ENCODE measurements at regions not wholly inside any gene's neighbourhood (a gene's known extent, or its start where the extent isn't known, plus 50 kb on each side); places are given as distances from the start of the nearest gene placed in this dataset.

DNA sequence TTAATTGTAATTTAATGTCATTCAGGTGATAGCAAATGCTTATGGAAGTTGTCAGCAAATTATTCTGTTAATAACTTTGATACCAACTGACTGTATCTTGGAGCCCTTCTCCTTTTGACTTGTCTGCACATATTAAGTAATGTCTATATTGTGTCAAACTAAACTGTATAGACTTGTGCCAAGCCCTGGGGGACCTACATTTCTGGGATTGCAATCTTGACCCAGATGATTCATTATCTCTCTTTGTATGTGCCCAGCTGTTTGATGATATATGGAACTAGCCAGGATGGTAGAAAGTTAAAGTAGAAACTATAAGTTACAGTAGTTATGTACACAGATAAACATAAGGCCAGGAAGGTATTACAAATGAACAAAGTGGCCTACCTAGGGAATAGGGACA is 402.8 kb upstream of the RARB start:
- H3K4me1 ChIP-seq (ENCODE audit: control insufficient read depth, insufficient read depth, low read length), result no peaks in the 10 kb centered on the region
- ChIA-PET CTCF (no interaction called here), POLR2A (no interaction called here)
- no peaks in the 10 kb centered on the region for H3K36me3 ChIP-seq (ENCODE audit: control insufficient read depth in 2 of 2, insufficient read depth in 1 of 2, low read length in 2 of 2)
- no peaks in the 10 kb centered on the region for H3K9me3 ChIP-seq (ENCODE audit: control insufficient read depth, insufficient read depth, low read depth, low read length)
- H3K4me3 ChIP-seq (ENCODE audit: low read depth, low read length), result no peak overlapping the region
- H3K27ac ChIP-seq (ENCODE audit: extremely low read depth, low read depth, low read length), result no peak overlapping the region
- TF ChIP-seq ZBTB20 (tag by site-specific recombination; IDR thresholded peaks at IDR 0.05), result no peak
- TF ChIP-seq ZNF239 (tag by site-specific recombination; IDR thresholded peaks at IDR 0.05), result no peak
- no peak for TF ChIP-seq ZNF433 (tag by site-specific recombination; IDR thresholded peaks at IDR 0.05; ENCODE audit: low read depth)

DNA sequence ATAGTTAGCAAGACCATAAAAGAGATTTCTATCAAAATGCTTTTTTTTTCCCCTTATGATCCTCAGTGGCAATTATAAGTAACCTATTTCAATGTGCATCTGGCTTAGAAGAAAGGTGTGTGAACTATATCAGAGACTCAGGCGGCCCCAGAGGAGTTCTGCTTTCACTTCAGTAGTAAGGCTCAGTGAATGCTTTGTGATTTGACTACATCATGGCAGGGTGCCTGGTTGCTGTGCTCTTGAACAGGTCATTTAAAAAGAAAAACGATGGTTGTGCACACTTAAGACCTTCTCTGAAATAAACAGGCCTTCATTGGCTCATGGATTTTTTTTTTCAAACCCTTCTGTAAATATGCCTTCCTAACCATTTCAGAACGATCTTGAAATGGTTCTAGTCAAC is 400.4 kb upstream of the RARB start:
- H3K27ac ChIP-seq (ENCODE audit: extremely low read depth, low read depth, low read length), result no peak overlapping the region
- CTCF ChIA-PET, result interaction anchor here (0.7 kb wide), 1 partner anchor 352 kb away, joined by 3 read pairs; no protein-coding TSS in a partner anchor
- no peaks in the 10 kb centered on the region for H3K4me1 ChIP-seq (ENCODE audit: control insufficient read depth, insufficient read depth, low read length)
- no peak for TF ChIP-seq ZNF302 (tag by site-specific recombination; IDR thresholded peaks at IDR 0.05; ENCODE audit: low read depth)
- TF ChIP-seq ZNF610 (tag by site-specific recombination; IDR thresholded peaks at IDR 0.05; ENCODE audit: borderline replicate concordance), result no peak
- TF ChIP-seq ZIC2 (tag by site-specific recombination; IDR thresholded peaks at IDR 0.05), result no peak
- TF ChIP-seq ZNF629 (tag by site-specific recombination; IDR thresholded peaks at IDR 0.05), result no peak
- TF ChIP-seq SETDB1 (IDR thresholded peaks at IDR 0.05; ENCODE audit: insufficient read length, low read length), result no peak
- no peak for TF ChIP-seq BCL11A (tag by site-specific recombination; IDR thresholded peaks at IDR 0.05; ENCODE audit: low read depth)
- TF ChIP-seq ZNF169 (tag by site-specific recombination; IDR thresholded peaks at IDR 0.05), result no peak
- no peak for TF ChIP-seq ZNF16 (tag by site-specific recombination; IDR thresholded peaks at IDR 0.05; ENCODE audit: low read depth)
- no peak for TF ChIP-seq ZNF555 (tag by site-specific recombination; conservative IDR thresholded peaks at IDR 0.05)
- TF ChIP-seq, protein P1, sequence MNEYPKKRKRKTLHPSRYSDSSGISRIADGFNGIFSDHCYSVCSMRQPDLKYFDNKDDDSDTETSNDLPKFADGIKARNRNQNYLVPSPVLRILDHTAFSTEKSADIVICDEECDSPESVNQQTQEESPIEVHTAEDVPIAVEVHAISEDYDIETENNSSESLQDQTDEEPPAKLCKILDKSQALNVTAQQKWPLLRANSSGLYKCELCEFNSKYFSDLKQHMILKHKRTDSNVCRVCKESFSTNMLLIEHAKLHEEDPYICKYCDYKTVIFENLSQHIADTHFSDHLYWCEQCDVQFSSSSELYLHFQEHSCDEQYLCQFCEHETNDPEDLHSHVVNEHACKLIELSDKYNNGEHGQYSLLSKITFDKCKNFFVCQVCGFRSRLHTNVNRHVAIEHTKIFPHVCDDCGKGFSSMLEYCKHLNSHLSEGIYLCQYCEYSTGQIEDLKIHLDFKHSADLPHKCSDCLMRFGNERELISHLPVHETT (tag by site-specific recombination; IDR thresholded peaks at IDR 0.05), result no peak
- H3K9me3 ChIP-seq (ENCODE audit: control insufficient read depth, insufficient read depth, low read depth, low read length), result no peaks in the 10 kb centered on the region
- no peak overlapping the region for H3K4me3 ChIP-seq (ENCODE audit: low read depth, low read length)
- H3K36me3 ChIP-seq (ENCODE audit: control insufficient read depth in 2 of 2, insufficient read depth in 1 of 2, low read length in 2 of 2), result no peaks in the 10 kb centered on the region
- POLR2A ChIA-PET, result no interaction called here

DNA sequence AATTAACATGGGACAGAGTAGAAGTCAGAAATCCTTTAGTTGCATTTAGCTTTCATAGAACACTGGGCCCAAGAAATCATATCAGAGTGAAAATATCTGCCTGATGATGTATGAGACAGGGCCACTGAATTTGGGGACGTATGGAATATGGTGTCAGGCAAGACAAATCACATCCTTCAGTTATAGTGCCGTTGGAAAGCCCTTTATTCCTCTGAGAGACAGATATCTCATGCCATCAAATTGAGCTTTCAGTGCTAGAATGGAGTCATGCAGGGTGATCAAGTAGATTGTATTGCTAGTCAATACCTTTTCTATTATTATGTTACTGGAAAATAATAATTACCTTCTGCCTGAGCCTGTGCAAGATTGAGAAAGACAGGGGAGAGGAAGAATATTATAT is 398.2 kb upstream of the RARB start:
- ChIA-PET CTCF (no interaction called here), POLR2A (no interaction called here)
- no peak overlapping the region for H3K27ac ChIP-seq (ENCODE audit: extremely low read depth, low read depth, low read length)

More for the DNA sequence above, 398.2 kb upstream of the RARB start:
- TF ChIP-seq ZNF473 (tag by site-specific recombination; IDR thresholded peaks at IDR 0.05) (no peak), ZNF707 (tag by site-specific recombination; IDR thresholded peaks at IDR 0.05) (no peak), ZNF530 (tag by site-specific recombination; IDR thresholded peaks at IDR 0.05; ENCODE audit: low read depth) (no peak), ZSCAN30 (tag by site-specific recombination; IDR thresholded peaks at IDR 0.05) (no peak), ZNF394 (tag by site-specific recombination; IDR thresholded peaks at IDR 0.05; ENCODE audit: borderline replicate concordance) (no peak), ZFP69B (tag by site-specific recombination; IDR thresholded peaks at IDR 0.05) (no peak), ZNF585B (tag by site-specific recombination; IDR thresholded peaks at IDR 0.05) (no peak), ZSCAN16 (tag by site-specific recombination; IDR thresholded peaks at IDR 0.05) (no peak), HOXA7 (CRISPR knock-in tag; IDR thresholded peaks at IDR 0.05; ENCODE audit: borderline replicate concordance) (no peak), ZBTB20 (tag by site-specific recombination; IDR thresholded peaks at IDR 0.05) (no peak), ZNF670 (tag by site-specific recombination; IDR thresholded peaks at IDR 0.05; ENCODE audit: low read depth) (no peak), ZNF24 (tag by site-specific recombination; IDR thresholded peaks at IDR 0.05) (no peak), ZNF146 (tag by site-specific recombination; IDR thresholded peaks at IDR 0.05) (no peak), KLF16 (tag by site-specific recombination; IDR thresholded peaks at IDR 0.05) (no peak)
- TF ChIP-seq, protein P2, sequence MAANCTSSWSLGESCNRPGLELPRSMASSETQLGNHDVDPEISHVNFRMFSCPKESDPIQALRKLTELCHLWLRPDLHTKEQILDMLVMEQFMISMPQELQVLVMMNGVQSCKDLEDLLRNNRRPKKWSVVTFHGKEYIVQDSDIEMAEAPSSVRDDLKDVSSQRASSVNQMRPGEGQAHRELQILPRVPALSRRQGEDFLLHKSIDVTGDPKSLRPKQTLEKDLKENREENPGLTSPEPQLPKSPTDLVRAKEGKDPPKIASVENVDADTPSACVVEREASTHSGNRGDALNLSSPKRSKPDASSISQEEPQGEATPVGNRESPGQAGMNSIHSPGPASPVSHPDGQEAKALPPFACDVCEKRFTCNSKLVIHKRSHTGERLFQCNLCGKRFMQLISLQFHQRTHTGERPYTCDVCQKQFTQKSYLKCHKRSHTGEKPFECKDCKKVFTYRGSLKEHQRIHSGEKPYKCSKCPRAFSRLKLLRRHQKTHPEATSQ (tag by site-specific recombination; IDR thresholded peaks at IDR 0.05), result no peak
- TF ChIP-seq, protein P3, sequence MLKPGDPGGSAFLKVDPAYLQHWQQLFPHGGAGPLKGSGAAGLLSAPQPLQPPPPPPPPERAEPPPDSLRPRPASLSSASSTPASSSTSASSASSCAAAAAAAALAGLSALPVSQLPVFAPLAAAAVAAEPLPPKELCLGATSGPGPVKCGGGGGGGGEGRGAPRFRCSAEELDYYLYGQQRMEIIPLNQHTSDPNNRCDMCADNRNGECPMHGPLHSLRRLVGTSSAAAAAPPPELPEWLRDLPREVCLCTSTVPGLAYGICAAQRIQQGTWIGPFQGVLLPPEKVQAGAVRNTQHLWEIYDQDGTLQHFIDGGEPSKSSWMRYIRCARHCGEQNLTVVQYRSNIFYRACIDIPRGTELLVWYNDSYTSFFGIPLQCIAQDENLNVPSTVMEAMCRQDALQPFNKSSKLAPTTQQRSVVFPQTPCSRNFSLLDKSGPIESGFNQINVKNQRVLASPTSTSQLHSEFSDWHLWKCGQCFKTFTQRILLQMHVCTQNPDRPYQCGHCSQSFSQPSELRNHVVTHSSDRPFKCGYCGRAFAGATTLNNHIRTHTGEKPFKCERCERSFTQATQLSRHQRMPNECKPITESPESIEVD (tag by site-specific recombination; IDR thresholded peaks at IDR 0.05), result no peak
- TF ChIP-seq, protein P4, sequence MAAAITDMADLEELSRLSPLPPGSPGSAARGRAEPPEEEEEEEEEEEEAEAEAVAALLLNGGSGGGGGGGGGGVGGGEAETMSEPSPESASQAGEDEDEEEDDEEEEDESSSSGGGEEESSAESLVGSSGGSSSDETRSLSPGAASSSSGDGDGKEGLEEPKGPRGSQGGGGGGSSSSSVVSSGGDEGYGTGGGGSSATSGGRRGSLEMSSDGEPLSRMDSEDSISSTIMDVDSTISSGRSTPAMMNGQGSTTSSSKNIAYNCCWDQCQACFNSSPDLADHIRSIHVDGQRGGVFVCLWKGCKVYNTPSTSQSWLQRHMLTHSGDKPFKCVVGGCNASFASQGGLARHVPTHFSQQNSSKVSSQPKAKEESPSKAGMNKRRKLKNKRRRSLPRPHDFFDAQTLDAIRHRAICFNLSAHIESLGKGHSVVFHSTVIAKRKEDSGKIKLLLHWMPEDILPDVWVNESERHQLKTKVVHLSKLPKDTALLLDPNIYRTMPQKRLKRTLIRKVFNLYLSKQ (tag by site-specific recombination; IDR thresholded peaks at IDR 0.05; ENCODE audit: borderline replicate concordance), result no peak
- Histone ChIP-seq H3K4me3 (ENCODE audit: low read depth, low read length) (no peak overlapping the region), H3K4me1 (ENCODE audit: control insufficient read depth, insufficient read depth, low read length) (no peaks in the 10 kb centered on the region), H3K9me3 (ENCODE audit: control insufficient read depth, insufficient read depth, low read depth, low read length) (no peaks in the 10 kb centered on the region), H3K36me3 (ENCODE audit: control insufficient read depth in 2 of 2, insufficient read depth in 1 of 2, low read length in 2 of 2) (no peaks in the 10 kb centered on the region)

Data from HEK293 (cell line).